NCI-H510A treated with DMSO at 0.1 percent for 48 hours (cell line): ENCODE measurements at regions not wholly inside any gene's neighbourhood (a gene's known extent, or its start where the extent isn't known, plus 50 kb on each side); places are given as distances from the start of the nearest gene placed in this dataset.

Experiments
- DNase-seq: peaks from one replicate; lab custom pipeline; 2025; lab: John Stamatoyannopoulos, UW

- no peak for DNase-seq
Measured at GRCh38 chr2:10964052-10964790, 52.5 kb downstream of the KCNF1 start.

GRCh38 chr2:10965241-10965843, 53.6 kb downstream of the KCNF1 start:
- DNase-seq = no peak

- DNase-seq = no peak
Measured at GRCh38 chr2:10966056-10966455, 54.3 kb downstream of the KCNF1 start.

GRCh38 chr2:10966741-10967140, 55.0 kb downstream of the KCNF1 start:
- no peak for DNase-seq

- DNase-seq = no peak
Measured at GRCh38 chr2:10968176-10968575, 56.4 kb downstream of the KCNF1 start.

GRCh38 chr2:10970666-10971065, 58.9 kb downstream of the KCNF1 start:
- DNase-seq = no peak

GRCh38 chr2:10971161-10971887, 59.6 kb downstream of the KCNF1 start:
- DNase-seq = no peak

GRCh38 chr2:10971888-10972260, 60.1 kb downstream of the KCNF1 start:
- no peak for DNase-seq

GRCh38 chr2:10972683-10973433, 61.1 kb downstream of the KCNF1 start:
- DNase-seq = no peak

GRCh38 chr2:10973766-10974165, 62.0 kb downstream of the KCNF1 start:
- no peak for DNase-seq

GRCh38 chr2:10977003-10977402, 65.3 kb downstream of the KCNF1 start:
- DNase-seq = no peak

GRCh38 chr2:10977621-10978020, 65.9 kb downstream of the KCNF1 start:
- DNase-seq = no peak

GRCh38 chr2:10978090-10978670, 66.4 kb downstream of the KCNF1 start:
- DNase-seq = no peak

GRCh38 chr2:10980071-10980470, 68.3 kb downstream of the KCNF1 start:
- no peak for DNase-seq

GRCh38 chr2:10980886-10981425, 69.2 kb downstream of the KCNF1 start:
- DNase-seq = no peak

GRCh38 chr2:10981451-10981850, 69.7 kb downstream of the KCNF1 start:
- DNase-seq = no peak

- DNase-seq = no peak
Measured at GRCh38 chr2:10981941-10982431, 70.3 kb downstream of the KCNF1 start.

- no peak for DNase-seq
Measured at GRCh38 chr2:10982931-10983701, 71.4 kb downstream of the KCNF1 start.

GRCh38 chr2:10983711-10984110, 72.0 kb downstream of the KCNF1 start:
- DNase-seq = no peak

- DNase-seq = no peak
Measured at GRCh38 chr2:10984418-10985135, 72.8 kb downstream of the KCNF1 start.
